ENCODE measurements at regions not wholly inside any gene's neighbourhood (a gene's known extent, or its start where the extent isn't known, plus 50 kb on each side); places are given as distances from the start of the nearest gene placed in this dataset.
A peak's percentile ranks its signal among the peaks of the same experiment; 100 is the strongest.

GRCh38 chr7:362402-363096, 72.6 kb downstream of the FOXL3 start:
- peak overlapping the region in 3 of 4 donors; percentile 27 to 41 (median 29) for H3K27ac ChIP-seq
- no peaks in the 10 kb centered on the region for H3K36me3 ChIP-seq
- peak overlapping the region in 2 of 4 donors; percentile 20 to 28 for H3K4me3 ChIP-seq
- intact Hi-C loops (cut with DNase I), result loop anchor here in 2 of 3 donors (10.0 kb wide), 2 partner anchors 132 to 142 kb away; no protein-coding TSS in a partner anchor
- FAIRE-seq, result no peak
- no peak for TF ChIP-seq CTCF (IDR thresholded peaks at IDR 0.05)
- H3K27me3 ChIP-seq, result no peaks in the 10 kb centered on the region
- no peaks in the 10 kb centered on the region for H3K9me3 ChIP-seq
- WGBS, 2 donors, result 28 to 29% methylated on average over 23 of the region's 23 CpGs
- peak in 5 of 6 donors; percentile 1 to 45 (median 33) for DNase-seq
- ATAC-seq, result peak; percentile 33 to 81 (median 53)
- peaks cover 0 to 11% (median 0%) of the 10 kb centered on the region in 3 donors for H3K4me1 ChIP-seq

DNA sequence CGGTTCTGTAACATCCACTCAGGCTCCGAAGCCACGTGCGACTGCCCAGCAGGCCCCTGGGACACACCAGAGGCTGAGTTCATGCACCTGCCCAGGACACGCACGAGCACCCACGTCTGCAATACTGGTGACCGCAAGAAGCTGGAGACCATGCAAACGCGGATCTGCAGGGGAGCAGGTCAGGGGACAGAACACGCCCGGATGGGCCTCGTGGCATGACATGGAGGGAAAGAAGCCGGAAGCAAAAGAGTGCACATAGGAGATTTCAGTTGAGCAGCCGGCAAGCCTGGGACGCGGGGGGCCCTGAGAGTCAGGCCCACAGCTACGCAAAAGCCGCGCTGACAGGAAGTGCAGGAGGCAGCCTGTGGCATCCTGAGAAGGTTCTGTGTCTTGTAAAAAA, 73.7 kb downstream of the FOXL3 start:
- no peak overlapping the region for H3K4me3 ChIP-seq
- WGBS, 2 donors, result 92 to 95% methylated on average over 20 of the region's 20 CpGs
- no peak for FAIRE-seq
- H3K9me3 ChIP-seq, result no peaks in the 10 kb centered on the region
- peak in 4 of 6 donors; percentile 1 to 51 (median 38) for DNase-seq
- no peaks in the 10 kb centered on the region for H3K27me3 ChIP-seq
- no peak for ATAC-seq
- intact Hi-C loops (cut with DNase I), result loop anchor here in 2 of 3 donors (10.0 kb wide), 2 partner anchors 131 to 141 kb away; no protein-coding TSS in a partner anchor
- H3K27ac ChIP-seq, result no peak overlapping the region
- peaks cover 0 to 10% (median 0%) of the 10 kb centered on the region in 3 donors for H3K4me1 ChIP-seq
- TF ChIP-seq CTCF (IDR thresholded peaks at IDR 0.05), result no peak
- H3K36me3 ChIP-seq, result no peaks in the 10 kb centered on the region

DNA sequence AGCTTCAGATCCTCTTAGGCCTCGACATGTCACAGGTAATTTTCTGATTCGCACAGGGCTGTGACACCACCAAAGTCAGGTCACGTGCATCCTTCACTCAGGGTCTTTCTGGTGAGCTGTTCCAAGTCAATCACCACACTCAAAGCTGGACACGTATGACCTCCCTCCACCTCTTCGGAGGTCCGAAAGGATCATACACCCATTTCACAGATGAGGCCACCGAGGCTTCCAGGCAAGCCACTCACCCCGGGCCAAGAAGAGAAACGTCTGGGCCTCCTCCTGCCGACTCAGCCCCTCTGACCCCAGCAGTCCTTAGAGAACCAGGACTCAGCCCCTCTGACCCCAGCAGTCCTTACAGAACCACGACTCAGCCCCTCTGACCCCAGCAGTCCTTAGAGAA, 74.6 kb downstream of the FOXL3 start:
- H3K4me1 ChIP-seq, result peaks cover 0 to 10% (median 1%) of the 10 kb centered on the region in 3 donors
- no peaks in the 10 kb centered on the region for H3K36me3 ChIP-seq
- H3K9me3 ChIP-seq, result no peaks in the 10 kb centered on the region
- WGBS, 2 donors, result 93 to 95% methylated on average over 11 of the region's 11 CpGs
- no peak for TF ChIP-seq CTCF (IDR thresholded peaks at IDR 0.05)
- DNase-seq, result peak in 2 of 6 donors; percentile 1 to 24
- no peak for ATAC-seq
- no peak overlapping the region for H3K27ac ChIP-seq
- no peak overlapping the region for H3K4me3 ChIP-seq
- intact Hi-C loops (cut with DNase I), result loop anchor here in 2 of 3 donors (10.0 kb wide), 2 partner anchors 130 to 140 kb away; no protein-coding TSS in a partner anchor
- H3K27me3 ChIP-seq, result no peaks in the 10 kb centered on the region
- no peak for FAIRE-seq

- FAIRE-seq (no peak), ATAC-seq (no peak), DNase-seq (peak in 3 of 6 donors; percentile 8 to 50 (median 21))
- no peak overlapping the region for H3K27ac ChIP-seq
- intact Hi-C loops (cut with DNase I), result loop anchor here in 2 of 3 donors (10.0 kb wide), 2 partner anchors 129 to 139 kb away; no protein-coding TSS in a partner anchor
- H3K9me3 ChIP-seq, result no peaks in the 10 kb centered on the region
- no peaks in the 10 kb centered on the region for H3K27me3 ChIP-seq
- H3K36me3 ChIP-seq, result no peaks in the 10 kb centered on the region
- H3K4me1 ChIP-seq, result peaks cover 0 to 17% (median 11%) of the 10 kb centered on the region in 3 donors
- 94 to 96% methylated on average over 23 of the region's 23 CpGs for WGBS, 2 donors
- no peak for TF ChIP-seq CTCF (IDR thresholded peaks at IDR 0.05)
- H3K4me3 ChIP-seq, result no peak overlapping the region
These were observed 75.6 kb downstream of the FOXL3 start for GRCh38 chr7:365593-365992.
